GM21423 (cell line): ENCODE measurements at regions not wholly inside any gene's neighbourhood (a gene's known extent, or its start where the extent isn't known, plus 50 kb on each side); places are given as distances from the start of the nearest gene placed in this dataset.
"Not testable (repeated sequence)": the region's sequence is repeated elsewhere in the genome, so short reads cannot be mapped to it uniquely, and the experiment has no call there.

Experiments
- ATAC-seq: cut with Tn5 transposase; IDR thresholded peaks from one replicate; pipeline ENCODE4 v1.9.1; 2021; ENCODE audit warnings: mild to moderate bottlenecking, moderate library complexity; ENCODE audit not compliant: unreplicated experiment

DNA sequence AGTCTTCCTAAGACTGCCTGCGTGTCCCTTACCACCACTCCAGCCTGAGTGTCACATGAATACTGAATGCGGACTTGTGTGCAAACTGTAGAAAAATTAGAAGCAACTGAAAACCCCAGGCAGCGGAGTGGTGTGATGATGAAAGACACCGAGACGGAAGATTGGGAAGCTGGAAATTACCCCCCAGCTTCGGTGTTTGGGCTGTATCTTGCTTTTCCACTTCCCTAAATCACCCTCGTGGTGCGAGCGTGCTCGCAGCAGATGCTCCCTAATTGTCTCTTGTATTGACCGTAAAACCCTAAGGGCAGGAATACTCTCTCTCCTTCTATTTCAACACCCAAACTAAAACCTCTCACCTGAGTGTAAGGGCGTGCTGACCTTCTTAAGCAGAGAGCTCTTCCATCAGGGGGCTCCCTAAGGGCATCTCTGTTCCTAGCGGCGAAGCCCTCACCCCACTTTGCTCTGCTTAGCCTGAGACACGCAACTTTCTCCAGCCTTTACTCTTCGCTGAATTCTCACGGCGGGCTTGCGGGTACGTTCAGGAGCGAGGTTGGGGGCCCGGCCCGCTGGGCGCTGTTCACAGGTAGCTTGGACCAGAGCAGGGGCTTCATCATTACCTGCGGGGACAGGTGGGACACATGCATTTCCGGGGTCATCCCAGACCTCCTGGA is 62.4 kb downstream of the CRYBB2 start:
- ATAC-seq: no peak

DNA sequence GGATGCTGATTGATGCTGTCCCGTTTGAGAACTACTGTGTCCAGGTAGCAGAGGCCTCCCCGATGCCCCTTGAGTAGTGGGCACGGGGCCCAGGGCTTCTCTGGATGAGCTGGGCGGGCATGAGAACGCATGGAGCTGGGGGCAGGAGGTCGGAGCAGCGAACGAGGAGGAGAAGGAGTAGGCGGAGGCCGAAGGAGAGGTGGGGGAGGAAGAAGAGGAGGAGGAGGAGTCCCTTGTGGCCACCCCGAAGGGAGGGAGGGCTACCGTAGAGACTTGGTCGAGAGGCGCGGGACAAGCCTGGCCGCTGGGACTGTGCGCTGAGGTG is 62.9 kb downstream of the CRYBB2 start:
- no peak for ATAC-seq

DNA sequence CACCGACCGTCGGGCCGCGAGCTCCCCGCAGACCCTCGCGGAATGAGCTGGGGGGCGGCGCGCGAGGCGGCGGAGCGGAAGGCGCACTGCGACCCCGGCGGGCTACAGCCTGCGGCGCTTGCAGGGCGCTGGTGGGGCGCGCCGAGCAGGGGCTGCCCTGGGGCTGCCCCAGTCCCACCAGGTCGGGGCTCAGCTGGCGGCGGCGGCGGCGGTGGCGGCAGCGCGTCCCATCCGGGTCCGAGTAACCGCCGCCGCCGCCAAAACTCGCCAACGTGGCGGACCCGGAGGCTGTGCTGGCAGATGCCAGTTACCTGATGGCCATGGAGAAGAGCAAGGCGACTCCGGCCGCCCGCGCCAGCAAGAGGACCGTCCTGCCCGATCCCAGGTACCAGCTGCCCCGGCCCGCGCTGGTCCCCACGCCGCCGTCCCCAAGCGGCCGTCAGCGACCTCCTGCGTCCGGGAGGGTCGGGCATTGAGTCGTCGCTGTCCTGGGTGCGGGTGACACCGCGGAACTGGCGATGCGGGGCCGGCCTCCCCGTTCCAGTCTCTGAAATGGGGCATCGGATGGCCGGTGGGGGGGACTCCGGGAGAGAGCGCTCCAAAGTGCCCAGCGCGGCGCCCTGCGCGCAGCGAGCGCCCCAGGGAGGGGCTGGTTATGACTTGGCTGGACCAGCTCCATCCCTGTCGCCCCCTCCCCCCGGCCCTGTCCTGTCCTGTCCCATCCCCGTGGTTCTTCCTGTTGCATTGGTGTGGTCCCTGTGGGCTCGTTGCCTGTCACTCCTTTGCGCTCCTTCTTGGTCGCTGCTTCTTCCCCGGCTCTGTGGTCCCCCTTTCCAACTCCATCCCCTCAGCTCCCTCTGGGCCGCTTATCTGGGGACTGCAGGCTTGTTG is 63.5 kb downstream of the CRYBB2 start:
- no peak for ATAC-seq

GRCh38 chr22:25288481-25288880 is 69.0 kb downstream of the CRYBB2 start:
- not testable (repeated sequence) for ATAC-seq

DNA sequence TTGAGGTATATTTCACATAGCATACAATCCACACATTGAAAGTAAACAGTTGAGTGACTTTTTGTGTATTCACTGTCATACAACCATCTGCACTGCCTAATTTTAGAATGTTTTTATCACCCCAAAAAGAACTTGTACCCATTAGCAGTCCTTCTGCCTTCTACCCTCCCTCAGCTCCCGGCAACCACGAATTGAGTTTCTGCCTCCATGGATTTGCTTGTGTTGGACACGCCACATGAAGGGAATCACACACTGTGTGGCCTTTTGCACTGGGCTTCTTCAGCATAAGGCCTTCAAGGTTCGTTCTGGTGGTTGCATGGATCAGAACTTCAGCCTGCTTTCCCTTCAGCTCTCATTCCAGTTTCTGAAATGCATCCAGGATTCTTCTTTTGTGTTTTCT is 82.5 kb downstream of the CRYBB2 start:
- not testable (repeated sequence) for ATAC-seq

GRCh38 chr22:25309586-25309985 is 90.1 kb downstream of the CRYBB2 start:
- not testable (repeated sequence) for ATAC-seq

DNA sequence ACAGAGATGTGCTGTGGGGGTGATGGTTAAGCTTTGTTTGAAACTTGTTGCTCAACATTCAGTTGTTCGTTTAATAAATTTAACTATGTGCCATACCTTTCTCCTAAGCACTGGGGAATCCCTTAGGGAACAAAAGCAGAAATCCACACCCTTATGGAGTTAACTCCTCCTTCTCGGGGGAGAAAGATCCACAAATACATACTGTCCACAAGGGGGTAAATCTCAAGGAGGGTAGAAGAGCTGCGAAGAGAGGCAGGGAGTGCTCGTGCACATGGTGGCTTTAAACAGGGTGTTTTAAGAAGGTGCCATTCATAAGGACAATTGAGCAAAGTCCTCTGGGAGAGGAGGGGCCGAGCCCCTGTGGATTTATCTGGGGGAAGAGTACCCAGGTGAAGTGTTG is 92.5 kb downstream of the CRYBB2 start:
- ATAC-seq: not testable (repeated sequence)

DNA sequence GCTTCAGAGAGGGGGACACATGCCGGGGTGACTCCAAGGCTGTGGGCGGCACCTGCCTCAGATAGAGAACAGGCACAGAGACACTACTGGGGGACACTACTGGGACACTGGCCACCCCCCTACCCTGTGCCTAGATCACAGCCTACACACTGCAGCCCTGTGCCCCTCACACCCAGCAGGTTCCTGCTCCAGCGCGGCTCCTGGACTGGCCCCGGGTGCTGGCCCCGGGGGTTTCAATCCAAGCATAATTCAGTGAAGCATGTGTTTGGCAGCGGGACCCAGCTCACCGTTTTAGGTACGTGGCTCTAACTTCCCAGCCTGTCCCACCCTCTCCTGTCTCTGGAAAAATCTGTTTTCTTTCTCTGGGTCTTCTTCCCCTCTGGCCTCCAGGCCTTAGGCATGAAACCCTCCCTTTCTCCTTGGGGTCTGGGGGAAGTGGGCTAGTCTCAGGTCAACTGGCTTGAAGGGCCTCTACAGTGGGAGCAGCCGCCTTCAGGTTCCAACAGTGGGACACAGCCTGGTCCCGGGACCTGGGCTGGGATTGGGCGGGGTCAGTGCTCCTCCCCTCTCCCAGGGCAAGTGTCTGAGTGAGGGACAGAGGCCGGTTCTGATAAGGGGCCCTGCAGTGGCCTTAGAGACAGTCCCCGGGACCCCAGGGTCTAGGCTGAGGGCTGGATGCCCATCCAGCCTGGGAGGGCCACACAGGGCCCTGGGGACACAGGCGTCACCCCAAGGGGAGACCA is 98.8 kb downstream of the CRYBB2 start:
- no peak for ATAC-seq

DNA sequence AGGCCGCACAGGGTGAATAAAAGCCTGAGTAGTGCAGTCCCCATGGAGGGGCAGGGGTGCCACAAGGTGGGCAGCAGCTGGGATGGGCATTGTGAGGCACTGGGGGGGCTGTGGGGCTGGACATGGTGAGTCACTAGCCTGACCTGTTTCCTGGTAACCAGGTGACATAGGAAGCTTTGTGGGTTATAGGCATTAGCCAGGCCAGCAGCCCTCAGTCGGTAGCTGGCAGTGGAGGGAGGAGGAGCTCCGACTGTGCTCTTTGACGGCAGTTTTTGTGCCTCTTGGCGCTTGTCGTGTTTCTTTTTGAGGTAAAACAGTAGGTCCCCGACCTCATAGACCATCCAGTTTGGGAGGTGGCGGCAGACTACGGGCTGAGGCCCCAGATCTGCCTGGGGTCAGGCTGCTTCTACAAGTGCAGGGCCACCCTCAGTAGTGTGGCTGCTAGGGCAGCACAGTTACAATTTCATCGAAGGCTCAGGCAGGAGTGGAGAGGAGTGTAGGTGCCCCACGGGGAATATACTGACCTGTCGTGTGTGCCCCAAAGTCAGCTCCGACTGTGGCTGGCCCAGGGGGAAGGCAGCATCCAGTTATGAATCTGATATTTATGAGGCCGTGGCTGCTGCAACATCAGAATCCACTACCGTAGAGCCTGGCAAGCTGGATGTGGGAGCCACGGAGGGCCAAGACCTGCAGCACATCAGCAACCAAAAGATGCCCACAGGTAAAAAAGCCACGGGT is 107.7 kb downstream of the CRYBB2 start:
- no peak for ATAC-seq

DNA sequence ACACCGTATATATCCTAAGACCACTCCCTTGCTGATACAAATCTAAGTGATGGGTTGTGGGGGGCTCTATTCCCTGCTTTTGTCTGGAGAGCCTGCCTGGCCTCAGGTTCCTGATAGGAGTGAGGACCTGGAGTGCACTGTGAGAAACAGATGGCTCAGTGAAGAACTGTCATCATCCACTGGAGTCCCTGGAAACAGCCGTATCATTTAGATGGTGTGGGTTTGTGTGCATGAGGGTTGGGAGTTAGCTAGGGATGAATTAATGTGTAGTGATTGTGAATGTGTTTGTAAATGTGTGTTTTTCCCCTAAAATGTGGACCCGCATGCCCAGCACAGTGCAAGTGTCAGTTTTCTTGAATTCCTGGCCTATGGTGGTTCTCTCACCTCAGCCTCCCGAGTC is 111.6 kb downstream of the CRYBB2 start:
- ATAC-seq: no peak

- not testable (repeated sequence) for ATAC-seq
These were observed 112.5 kb downstream of the CRYBB2 start for GRCh38 chr22:25331911-25332310.

GRCh38 chr22:25332386-25332785 is 112.9 kb downstream of the CRYBB2 start:
- ATAC-seq: no peak

- no peak for ATAC-seq
These were observed 114.7 kb downstream of the CRYBB2 start for GRCh38 chr22:25334162-25334490.

GRCh38 chr22:25334631-25335030 is 115.2 kb downstream of the CRYBB2 start:
- ATAC-seq: not testable (repeated sequence)

DNA sequence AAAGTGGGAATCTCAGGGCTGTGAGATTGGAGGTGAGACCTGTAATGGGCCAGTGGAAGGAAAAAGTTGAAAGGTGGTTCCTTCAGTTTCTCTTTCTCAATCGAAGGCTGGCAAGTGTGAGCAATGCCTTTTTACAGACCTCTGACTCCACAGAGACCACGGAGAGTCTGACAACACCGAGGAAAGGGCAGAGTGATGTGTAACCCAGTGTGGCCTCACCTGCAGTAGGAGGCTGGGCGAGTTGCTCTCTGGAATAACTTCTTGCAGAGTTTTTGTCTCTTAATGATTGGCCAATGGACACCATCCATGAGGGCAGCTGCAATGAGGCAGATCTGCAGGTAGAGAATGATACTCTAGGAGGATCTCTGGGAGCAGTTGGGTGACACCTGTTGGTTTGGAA is 115.8 kb downstream of the CRYBB2 start:
- ATAC-seq: not testable (repeated sequence)

GRCh38 chr22:25340536-25340935 is 121.1 kb downstream of the CRYBB2 start:
- not testable (repeated sequence) for ATAC-seq

GRCh38 chr22:25344366-25344765 is 124.9 kb downstream of the CRYBB2 start:
- ATAC-seq: not testable (repeated sequence)

DNA sequence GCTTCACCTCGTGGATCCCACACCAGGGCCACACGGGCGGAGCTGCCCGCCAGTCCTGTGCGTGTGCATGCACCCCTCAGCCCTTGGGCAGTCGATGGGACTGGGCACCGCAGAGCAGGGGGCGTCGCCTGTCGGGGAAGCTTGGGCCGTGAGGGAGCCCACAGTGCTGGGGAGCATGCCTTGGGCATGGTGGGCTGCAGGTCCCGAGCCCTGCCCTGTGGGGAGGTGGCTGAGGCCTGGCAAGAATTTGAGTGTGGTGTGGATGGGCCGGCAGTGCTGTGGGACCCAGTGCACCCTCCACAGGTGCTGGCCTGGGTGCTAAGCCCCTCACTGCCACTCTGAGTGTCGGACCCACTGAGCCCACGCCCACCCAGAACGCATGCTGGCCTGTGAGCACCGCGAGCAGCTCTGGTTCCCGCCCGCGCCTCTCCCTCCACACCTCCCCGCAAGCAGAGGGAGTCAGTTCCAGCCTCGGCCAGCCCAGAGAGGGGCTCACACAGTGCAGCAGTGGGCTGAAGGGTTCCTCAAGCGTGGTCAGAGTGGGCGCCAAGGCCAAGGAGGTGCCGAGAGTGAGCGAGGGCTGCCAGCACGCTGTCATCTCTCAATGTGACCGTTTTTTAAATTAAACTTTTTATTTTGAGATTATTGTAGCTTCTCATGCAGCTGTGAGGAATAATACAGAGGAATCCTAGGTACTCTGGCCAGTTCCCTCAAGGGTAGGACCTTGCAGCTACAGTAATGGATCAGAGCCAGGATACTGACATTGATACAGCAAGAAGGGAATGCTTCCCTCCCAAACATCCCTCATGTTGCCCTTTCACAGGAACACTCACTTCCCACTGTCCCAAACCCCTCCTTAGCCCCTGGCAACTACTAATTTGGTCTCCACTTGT is 127.7 kb downstream of the CRYBB2 start:
- no peak for ATAC-seq

DNA sequence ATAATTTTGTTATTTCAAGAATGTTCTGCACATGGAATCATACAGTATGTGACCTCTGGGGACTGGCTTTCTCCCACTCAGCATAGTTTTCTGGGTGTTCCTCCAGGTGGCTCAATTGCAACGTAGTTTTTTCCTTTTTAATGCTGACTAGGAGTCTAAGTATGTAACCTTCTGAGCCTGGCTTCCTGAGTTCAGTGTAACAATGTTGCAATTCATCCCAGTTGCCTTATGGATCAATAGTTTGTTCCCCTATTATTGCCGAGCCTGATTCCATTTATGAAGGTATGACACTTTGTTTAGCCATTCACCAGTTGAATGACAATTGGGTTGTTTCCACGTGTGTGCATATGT is 128.3 kb downstream of the CRYBB2 start:
- no peak for ATAC-seq

GRCh38 chr22:25348391-25348790 is 129.0 kb downstream of the CRYBB2 start:
- ATAC-seq: no peak
